ENCODE measurements at regions not wholly inside any gene's neighbourhood (a gene's known extent, or its start where the extent isn't known, plus 50 kb on each side); places are given as distances from the start of the nearest gene placed in this dataset.

DNA sequence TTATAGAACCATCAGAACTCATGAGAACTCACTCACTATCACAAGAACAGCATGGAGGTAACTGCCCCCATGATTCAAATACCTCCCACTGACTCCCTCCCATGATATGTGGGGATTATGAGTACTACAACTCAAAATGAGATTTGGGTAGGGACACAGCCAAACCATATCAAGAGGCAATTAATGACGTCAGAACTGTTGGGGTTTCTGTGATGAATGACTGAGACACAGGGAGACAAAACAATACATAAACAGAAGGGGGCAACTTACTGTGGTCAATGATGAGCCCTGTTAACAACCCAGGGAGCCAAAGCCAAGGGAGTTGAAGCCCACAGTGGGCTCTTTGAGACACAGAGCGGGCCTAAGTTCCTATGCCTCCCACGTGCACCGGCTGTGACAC, 171.3 kb upstream of the GHITM start:
- no peak overlapping the region for H3K4me2 ChIP-seq (ENCODE audit: low read length)
- BruUV-seq (replicated peaks), result no TSS peak
- H3K9me3 ChIP-seq (ENCODE audit: control insufficient read depth in 1 of 2, insufficient read depth in 1 of 2, low read depth in 1 of 2, low read length in 2 of 2), result no peaks in the 10 kb centered on the region
- no peaks in the 10 kb centered on the region for H4K20me1 ChIP-seq (ENCODE audit: insufficient read depth)
- no peak overlapping the region for H3K9ac ChIP-seq (ENCODE audit: low read length)
- intact Hi-C loops (cut with micrococcal nuclease), result no loop called here
- POLR2A ChIA-PET, result no interaction called here
- H3K4me1 ChIP-seq (ENCODE audit: control insufficient read depth in 1 of 2, insufficient read depth in 2 of 2, low read length in 2 of 2), result no peaks in the 10 kb centered on the region
- ATAC-seq (no peak), DNase-seq (ENCODE audit: low read depth, low spot score) (no peak)
- TF ChIP-seq YY1 (IDR thresholded peaks at IDR 0.05; ENCODE audit: extremely low read depth, insufficient replicate concordance, low read depth, low read length) (no peak), EZH2 (IDR thresholded peaks at IDR 0.05) (no peak), RAD21 (IDR thresholded peaks at IDR 0.05; ENCODE audit: low read depth) (no peak), ZNF274 (IDR thresholded peaks at IDR 0.05; ENCODE audit: low read depth, low read length) (no peak), EZH2phosphoT487 (IDR thresholded peaks at IDR 0.05; ENCODE audit: borderline replicate concordance) (no peak), ATF3 (IDR thresholded peaks at IDR 0.05) (no peak), TCF7L2 (IDR thresholded peaks at IDR 0.05; ENCODE audit: borderline replicate concordance, extremely low read depth, insufficient read depth, insufficient read length) (no peak), POLR2AphosphoS5 (IDR thresholded peaks at IDR 0.05; ENCODE audit: low read depth, low read length) (no peak), ZFX (IDR thresholded peaks at IDR 0.05) (no peak), ELF1 (IDR thresholded peaks at IDR 0.05; ENCODE audit: borderline replicate concordance, low read depth) (no peak), ZBTB33 (IDR thresholded peaks at IDR 0.05; ENCODE audit: extremely low read depth, insufficient replicate concordance, low read length) (no peak), CEBPB (IDR thresholded peaks at IDR 0.05; ENCODE audit: low read depth) (no peak), FOSL1 (IDR thresholded peaks at IDR 0.05; ENCODE audit: low read depth) (no peak), MAX (IDR thresholded peaks at IDR 0.05) (no peak), JUND (IDR thresholded peaks at IDR 0.05) (no peak), CBX3 (IDR thresholded peaks at IDR 0.05; ENCODE audit: low read depth) (no peak), POLR2A (IDR thresholded peaks at IDR 0.05; ENCODE audit: borderline replicate concordance, extremely low read depth, insufficient read depth, insufficient read length) (no peak)
- H3K27ac ChIP-seq (ENCODE audit: low read depth, low read length), result no peak overlapping the region
- H3K36me3 ChIP-seq (ENCODE audit: control insufficient read depth in 1 of 2, insufficient read depth in 2 of 2, low read length in 2 of 2), result no peaks in the 10 kb centered on the region
- H3K4me3 ChIP-seq (replicated peaks in 1 of 2; ENCODE audit: low read depth in 1 of 2, low read length in 2 of 2), result no peak overlapping the region
- H3K27me3 ChIP-seq (ENCODE audit: insufficient read depth, low read length), result peaks cover 24% of the 10 kb centered on the region
- RAD21 ChIA-PET (ENCODE audit: low non-redundant PET in 1 of 2, low total read pairs in 2 of 2, uncharacterized antibody in 2 of 2, unreplicated experiment in 2 of 2), result no interaction called here
- H3K79me2 ChIP-seq (ENCODE audit: insufficient read depth, low read length), result no peaks in the 10 kb centered on the region
- CTCF ChIA-PET, result no interaction called here
- H2AFZ ChIP-seq (ENCODE audit: low read depth, low read length, poor library complexity, severe bottlenecking), result no peak overlapping the region
- H3K9me2 ChIP-seq (ENCODE audit: insufficient read depth), result no peaks in the 10 kb centered on the region

Data from HCT116 (cell line).